Astrocyte of the cerebellum (primary cell): ENCODE measurements at regions not wholly inside any gene's neighbourhood (a gene's known extent, or its start where the extent isn't known, plus 50 kb on each side); places are given as distances from the start of the nearest gene placed in this dataset.

Source experiments
- DNase-seq: peaks from one replicate; pipeline ENCODE4 v3.0.0-alpha.2; 2011; ENCODE audit warnings: low read depth
- H3K4me3 ChIP-seq: 2 replicates; pipeline ENCODE4 v1.5.1; 2011; ENCODE audit warnings: mild to moderate bottlenecking, low read depth, low read length, moderate library complexity
- in situ Hi-C: cut with HindIII; loops from 2 replicates; pipeline ENCODE4 v1.10.0; 2017; ENCODE audit warnings: low sequenced_read_pairs
- TF ChIP-seq, protein P1 (sequence below): IDR thresholded peaks from 2 replicates; pipeline ENCODE4 v1.5.1; 2012; ENCODE audit warnings: low read length, low read depth, moderate library complexity, mild to moderate bottlenecking; ENCODE audit errors: missing control alignments

DNA sequence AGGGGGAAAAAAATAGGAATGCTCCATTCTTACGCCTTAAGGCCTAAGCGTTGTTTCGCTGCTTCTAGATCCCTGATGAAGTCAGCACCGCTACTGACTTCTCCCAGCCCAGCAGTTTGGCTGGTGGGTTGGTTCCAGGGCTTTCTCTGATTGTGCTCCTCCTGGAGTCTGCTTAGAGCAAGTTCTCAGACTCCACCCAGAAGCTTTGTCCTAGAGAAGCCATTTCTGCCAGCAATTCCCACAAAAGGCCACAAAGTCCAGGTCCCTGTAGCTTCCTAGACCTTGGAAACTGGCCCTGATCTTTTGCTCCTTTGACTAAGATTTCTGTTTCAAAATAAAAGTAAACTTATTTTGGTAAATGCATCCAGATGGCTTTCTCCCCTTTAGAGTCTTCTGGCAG lies 65.4 kb downstream of the KCTD12 start:
- H3K4me3 ChIP-seq = no peak overlapping the region
- TF ChIP-seq, protein P1, sequence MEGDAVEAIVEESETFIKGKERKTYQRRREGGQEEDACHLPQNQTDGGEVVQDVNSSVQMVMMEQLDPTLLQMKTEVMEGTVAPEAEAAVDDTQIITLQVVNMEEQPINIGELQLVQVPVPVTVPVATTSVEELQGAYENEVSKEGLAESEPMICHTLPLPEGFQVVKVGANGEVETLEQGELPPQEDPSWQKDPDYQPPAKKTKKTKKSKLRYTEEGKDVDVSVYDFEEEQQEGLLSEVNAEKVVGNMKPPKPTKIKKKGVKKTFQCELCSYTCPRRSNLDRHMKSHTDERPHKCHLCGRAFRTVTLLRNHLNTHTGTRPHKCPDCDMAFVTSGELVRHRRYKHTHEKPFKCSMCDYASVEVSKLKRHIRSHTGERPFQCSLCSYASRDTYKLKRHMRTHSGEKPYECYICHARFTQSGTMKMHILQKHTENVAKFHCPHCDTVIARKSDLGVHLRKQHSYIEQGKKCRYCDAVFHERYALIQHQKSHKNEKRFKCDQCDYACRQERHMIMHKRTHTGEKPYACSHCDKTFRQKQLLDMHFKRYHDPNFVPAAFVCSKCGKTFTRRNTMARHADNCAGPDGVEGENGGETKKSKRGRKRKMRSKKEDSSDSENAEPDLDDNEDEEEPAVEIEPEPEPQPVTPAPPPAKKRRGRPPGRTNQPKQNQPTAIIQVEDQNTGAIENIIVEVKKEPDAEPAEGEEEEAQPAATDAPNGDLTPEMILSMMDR = no peak
- no peak for DNase-seq
- in situ Hi-C loops = loop anchor here (5.0 kb wide), 1 partner anchor 42 kb away; no protein-coding TSS in a partner anchor

DNA sequence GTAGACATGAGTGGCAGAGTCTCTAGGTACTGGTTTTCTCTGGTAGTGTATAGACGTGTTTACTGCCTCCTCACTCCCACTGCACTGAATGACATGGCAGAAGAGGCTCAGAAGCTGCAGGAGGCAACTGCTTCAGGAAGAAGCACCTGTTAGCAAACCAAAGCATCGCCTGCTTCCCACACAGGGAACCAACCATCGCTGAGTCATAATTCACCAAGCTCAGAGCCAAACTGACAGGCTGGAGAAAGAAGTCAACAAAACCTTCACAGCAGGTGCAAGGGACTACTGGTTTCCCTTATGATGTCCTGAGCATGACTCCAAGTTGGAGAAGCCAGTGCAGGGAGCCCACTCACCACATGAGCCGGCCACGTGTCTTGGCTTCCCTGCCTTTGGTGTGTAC lies 69.8 kb downstream of the KCTD12 start:
- no peak overlapping the region for H3K4me3 ChIP-seq
- in situ Hi-C loops = no loop called here
- no peak for DNase-seq
- TF ChIP-seq, protein P1 = no peak

DNA sequence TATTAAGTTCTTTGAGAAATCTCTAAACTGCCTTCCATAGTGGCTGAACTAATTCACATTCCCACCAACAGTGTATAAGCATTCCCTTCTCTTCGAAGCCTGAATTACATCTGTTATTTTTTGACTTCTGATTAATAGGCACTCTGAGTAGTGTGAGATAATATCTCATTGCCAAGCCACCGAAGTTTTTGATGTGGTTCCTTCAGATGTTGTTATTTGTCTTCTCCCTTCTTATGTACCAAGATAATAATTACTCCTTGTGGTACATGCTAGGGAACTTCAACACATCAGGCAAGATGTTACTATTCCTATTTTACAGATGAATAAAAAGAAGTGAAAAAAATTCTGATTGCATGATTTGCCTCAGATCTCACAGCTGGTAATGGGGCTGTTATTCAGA lies 70.9 kb downstream of the KCTD12 start:
- DNase-seq = no peak
- in situ Hi-C loops = no loop called here
- H3K4me3 ChIP-seq = no peak overlapping the region
- TF ChIP-seq, protein P1 = no peak

DNA sequence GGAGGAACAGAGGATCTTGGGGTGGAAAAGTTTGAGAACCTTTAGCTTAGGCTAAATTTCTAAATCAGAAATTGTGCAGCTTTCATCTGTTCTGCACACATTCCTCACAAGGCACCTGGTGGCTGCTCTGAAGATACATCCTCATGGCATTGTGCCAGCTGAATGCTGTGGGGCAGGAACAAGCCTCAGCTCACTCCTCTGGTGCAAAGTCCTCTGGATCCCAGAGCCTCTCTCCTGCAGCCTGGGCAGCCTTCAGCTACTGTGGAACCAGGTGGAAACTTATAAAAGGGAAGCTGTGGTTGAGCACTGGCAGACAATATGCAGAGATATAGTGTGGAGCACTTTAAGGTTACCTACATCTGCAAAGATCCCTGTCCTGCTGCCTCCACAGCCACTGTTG lies 72.3 kb downstream of the KCTD12 start:
- in situ Hi-C loops = no loop called here
- no peak for DNase-seq
- H3K4me3 ChIP-seq = no peak overlapping the region
- TF ChIP-seq, protein P1 = no peak

DNA sequence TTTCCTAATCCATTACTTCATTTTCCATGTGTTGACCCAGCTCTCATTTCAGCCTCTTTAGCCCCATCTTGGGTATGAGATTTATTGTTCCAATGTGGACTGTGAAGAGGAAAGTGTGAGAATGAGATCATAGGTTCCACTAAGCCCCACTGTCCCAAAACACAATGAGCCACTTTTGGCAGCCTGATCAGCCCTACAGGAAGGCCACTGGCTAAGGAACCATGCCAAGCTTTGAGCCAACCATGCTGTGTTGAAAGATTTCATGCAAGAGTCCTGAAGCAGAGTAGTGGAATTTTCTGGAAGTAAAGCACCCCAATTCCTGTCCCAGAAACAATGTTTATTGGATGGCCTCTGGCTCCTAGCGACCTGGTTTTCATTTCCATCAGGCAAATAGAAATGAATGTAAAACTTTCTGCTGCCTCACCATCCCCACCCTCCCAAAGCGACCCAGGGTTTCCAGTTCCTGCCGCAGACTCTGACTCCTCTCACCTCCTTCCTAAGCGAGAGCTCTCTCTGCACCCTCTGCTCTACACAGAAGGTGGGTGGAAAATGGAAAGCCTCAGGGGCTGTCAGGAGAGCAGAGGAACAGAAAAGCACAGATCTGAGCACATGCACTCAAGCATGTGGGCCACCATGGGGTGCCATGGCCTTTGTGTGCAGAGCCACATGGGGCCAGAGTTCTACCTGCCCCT lies 73.1 kb downstream of the KCTD12 start:
- DNase-seq = no peak
- no peak overlapping the region for H3K4me3 ChIP-seq
- TF ChIP-seq, protein P1 = no peak
- in situ Hi-C loops = no loop called here

DNA sequence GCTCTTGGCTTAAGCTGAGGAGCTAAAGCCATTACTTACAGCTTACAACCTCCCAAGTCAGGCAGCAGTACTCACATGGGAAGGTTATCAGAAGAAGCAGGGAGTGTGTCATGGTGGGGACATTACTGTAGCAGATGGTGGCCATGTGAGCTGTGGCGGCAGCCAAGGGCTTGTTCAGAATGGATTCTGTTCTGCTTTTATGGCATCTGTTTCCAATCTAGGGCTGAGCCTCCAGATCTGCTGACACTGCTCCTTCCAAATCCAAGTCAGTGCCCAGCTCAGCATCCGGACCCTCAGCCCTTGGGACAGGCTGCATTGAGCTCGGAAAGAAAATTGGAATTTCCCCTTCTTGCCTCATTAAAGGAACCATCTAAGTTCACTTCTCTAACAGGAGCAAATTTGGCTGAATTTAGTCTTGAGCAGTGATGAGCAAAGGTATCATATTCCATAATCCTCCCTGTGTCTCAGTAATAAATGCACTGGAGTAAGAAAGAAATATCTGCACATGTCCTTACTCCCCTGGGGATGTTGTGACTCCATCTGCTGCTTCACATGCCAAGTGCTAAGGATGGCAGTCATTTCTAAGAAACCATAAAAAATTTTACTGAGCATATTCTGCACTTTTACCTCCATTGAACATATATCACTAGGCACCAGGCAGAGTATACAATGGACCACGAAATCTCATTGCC lies 73.9 kb downstream of the KCTD12 start:
- in situ Hi-C loops = no loop called here
- TF ChIP-seq, protein P1 = no peak
- DNase-seq = no peak
- H3K4me3 ChIP-seq = no peak overlapping the region
